Kidney epithelial cell (primary cell): ENCODE measurements at regions not wholly inside any gene's neighbourhood (a gene's known extent, or its start where the extent isn't known, plus 50 kb on each side); places are given as distances from the start of the nearest gene placed in this dataset.

Source experiments
- DNase-seq: peaks from one replicate; pipeline ENCODE4 v3.0.0-alpha.2; 2010; ENCODE audit warnings: low read depth
- H3K27me3 ChIP-seq: 2 replicates; pipeline ENCODE4 v1.6.0; 2011; ENCODE audit warnings: low read length; ENCODE audit not compliant: control insufficient read depth, insufficient read depth
- H3K36me3 ChIP-seq: 2 replicates; pipeline ENCODE4 v1.5.1; 2011; ENCODE audit warnings: low read length; ENCODE audit not compliant: control insufficient read depth, insufficient read depth
- H3K4me3 ChIP-seq: 2 replicates; pipeline ENCODE4 v1.5.1; 2011; ENCODE audit warnings: low read depth, mild to moderate bottlenecking, control low read depth, low read length
- TF ChIP-seq, protein P1 (sequence below): IDR thresholded peaks from 2 replicates; pipeline ENCODE4 v1.5.1; 2011; ENCODE audit warnings: mild to moderate bottlenecking, moderate library complexity, low read length, control low read depth, inconsistent platforms; ENCODE audit not compliant: insufficient read depth, poor library complexity, severe bottlenecking

DNA sequence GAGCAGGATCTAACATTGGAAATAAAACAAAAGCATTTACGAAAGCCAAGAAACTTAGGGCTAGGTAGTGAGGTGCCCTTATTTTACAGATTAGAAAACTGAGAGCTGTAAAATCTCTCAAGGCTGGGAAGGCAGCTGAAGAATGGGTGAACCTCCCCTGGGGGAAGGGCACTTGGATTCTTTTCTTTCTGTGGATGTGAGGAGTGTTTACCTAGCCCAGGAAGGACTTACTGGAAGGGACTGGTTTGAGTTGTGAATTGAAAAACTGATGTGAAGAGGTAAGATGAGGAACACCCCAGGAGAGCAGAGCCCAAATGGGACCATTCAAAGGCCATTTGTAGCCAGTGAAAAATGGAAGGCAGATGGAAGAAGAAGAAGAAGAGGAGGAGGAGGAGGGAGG, 74.7 kb upstream of the NGF start:
- Histone ChIP-seq H3K27me3 (no peaks in the 10 kb centered on the region), H3K36me3 (no peaks in the 10 kb centered on the region), H3K4me3 (no peak overlapping the region)
- TF ChIP-seq, protein P1, sequence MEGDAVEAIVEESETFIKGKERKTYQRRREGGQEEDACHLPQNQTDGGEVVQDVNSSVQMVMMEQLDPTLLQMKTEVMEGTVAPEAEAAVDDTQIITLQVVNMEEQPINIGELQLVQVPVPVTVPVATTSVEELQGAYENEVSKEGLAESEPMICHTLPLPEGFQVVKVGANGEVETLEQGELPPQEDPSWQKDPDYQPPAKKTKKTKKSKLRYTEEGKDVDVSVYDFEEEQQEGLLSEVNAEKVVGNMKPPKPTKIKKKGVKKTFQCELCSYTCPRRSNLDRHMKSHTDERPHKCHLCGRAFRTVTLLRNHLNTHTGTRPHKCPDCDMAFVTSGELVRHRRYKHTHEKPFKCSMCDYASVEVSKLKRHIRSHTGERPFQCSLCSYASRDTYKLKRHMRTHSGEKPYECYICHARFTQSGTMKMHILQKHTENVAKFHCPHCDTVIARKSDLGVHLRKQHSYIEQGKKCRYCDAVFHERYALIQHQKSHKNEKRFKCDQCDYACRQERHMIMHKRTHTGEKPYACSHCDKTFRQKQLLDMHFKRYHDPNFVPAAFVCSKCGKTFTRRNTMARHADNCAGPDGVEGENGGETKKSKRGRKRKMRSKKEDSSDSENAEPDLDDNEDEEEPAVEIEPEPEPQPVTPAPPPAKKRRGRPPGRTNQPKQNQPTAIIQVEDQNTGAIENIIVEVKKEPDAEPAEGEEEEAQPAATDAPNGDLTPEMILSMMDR = no peak
- DNase-seq = no peak

DNA sequence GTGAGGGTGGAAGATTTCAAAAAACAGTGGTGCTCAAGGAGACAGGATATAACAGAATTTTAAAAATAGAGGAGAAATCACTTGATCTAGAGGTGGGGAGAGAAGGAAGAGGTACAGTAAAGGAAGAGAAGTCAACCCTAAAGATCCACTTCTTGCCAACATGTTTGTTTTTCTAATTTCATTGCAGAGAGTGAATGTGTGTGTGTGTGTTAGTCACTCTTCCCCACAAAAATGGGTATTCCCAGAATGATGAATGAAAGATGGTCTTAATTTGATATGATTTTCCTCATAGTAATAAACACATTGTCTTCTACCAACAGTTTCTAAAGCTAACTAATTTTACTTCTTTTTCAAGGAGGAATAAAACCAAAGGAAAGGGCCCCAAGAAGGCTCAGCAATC, 74.2 kb upstream of the NGF start:
- no peak for DNase-seq
- Histone ChIP-seq H3K4me3 (no peak overlapping the region), H3K36me3 (no peaks in the 10 kb centered on the region), H3K27me3 (no peaks in the 10 kb centered on the region)
- TF ChIP-seq, protein P1 = no peak

DNA sequence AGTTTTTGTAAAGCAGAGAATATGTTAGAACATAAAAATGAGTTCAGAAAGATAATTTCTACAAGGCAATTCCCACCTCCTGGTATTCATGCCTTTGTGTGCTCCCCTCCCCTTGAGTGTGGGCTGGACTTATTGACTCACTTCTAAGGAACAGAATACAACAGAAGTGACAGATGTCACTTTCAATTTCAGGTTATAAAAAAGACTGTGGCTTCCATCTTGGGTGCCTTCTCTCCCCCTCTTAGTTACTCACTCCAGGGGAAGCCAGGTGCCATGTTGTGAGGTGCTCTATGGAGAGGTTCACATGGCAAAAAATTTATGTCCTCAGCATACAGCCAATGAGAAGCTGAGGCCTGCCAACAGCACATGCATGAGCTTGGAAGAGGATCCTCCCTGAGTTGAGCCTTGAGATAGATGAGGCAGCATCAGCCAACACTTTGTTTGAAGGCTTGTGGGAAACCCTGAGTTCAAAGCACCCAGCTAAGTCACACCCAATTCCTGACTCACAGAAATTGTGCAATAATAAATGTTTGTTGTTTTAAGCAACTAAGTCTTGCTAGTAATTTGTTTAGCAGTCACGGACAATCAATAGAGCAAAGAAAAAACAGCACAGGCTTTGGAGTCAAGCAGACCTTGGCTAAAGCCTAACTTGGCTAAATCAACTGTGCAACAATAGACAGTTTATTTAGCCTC, 73.5 kb upstream of the NGF start:
- Histone ChIP-seq H3K36me3 (no peaks in the 10 kb centered on the region), H3K4me3 (no peak overlapping the region), H3K27me3 (no peaks in the 10 kb centered on the region)
- no peak for DNase-seq
- TF ChIP-seq, protein P1 = no peak

DNA sequence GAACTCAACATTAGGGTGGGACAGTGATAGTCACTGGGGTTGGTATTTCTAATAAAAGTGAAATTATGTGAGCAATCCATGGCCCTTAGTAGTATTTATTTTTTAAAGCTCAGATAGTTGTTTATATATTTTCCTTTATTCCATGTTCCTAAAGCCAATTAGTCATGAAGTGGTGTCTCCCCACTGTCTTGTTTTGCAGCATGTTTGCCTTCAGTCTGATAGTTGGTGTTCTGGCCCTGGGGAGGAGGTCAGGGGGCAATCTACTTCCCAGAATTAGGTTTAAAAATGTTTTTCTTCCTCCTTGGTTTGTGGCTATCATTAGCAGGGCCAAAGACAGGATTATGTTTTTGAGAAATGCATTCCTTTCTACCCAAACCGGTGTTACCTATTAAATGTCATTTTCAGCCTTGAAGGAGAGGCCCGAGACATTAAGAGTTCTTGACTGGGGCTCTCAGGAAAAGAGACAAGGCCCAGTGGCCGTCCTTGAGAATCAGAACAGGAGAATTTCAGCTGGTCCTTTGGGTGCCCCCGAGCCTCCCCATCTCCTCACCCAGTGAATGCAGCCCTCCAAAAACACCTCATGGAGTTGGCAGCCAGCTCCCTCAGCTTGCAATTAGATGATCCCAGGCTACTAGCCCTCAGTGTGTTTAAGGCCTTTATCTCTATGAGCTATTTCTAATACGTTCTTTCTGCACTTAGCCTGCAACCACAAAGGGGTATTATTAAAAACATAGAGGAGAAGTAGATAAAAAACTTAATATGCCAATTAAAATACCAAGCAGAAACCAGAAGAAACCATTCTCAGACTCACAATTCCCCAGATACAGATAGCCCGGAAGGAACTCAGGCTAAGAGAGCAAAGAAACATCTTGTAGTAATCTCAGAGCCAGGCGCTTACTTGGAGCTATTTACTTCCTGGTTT, 71.3 kb upstream of the NGF start:
- H3K27me3 ChIP-seq = no peaks in the 10 kb centered on the region
- TF ChIP-seq, protein P1 = no peak
- no peak for DNase-seq
- no peak overlapping the region for H3K4me3 ChIP-seq
- no peaks in the 10 kb centered on the region for H3K36me3 ChIP-seq

DNA sequence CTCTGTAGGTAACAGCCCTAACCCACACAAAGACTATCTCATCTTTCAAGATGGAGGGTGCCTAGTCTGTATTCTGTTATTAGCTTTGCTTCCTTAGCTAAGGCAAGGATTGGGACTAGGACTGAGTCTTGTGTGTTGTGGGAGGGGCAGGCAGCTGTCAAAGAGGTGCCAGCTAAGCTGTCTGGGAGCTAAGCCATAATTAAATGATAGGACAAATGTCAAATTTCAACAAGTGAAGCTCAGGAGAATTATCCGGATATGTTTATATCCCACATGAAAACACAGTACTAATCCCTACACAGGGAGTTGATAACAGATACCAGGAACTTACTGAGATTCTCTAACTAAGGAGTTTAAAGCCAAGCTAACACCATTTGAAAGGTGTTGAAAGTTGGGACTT, 70.5 kb upstream of the NGF start:
- no peak for DNase-seq
- no peaks in the 10 kb centered on the region for H3K27me3 ChIP-seq
- TF ChIP-seq, protein P1 = no peak
- no peak overlapping the region for H3K4me3 ChIP-seq
- H3K36me3 ChIP-seq = no peaks in the 10 kb centered on the region
